Stomach (tissue), 8 donors: ENCODE measurements at regions not wholly inside any gene's neighbourhood (a gene's known extent, or its start where the extent isn't known, plus 50 kb on each side); places are given as distances from the start of the nearest gene placed in this dataset.

Source experiments
- DNase-seq, 2 donors: peaks; one replicate each; pipeline versions ENCODE4 v3.0.0 to v3.0.0-alpha.2; 2013 to 2019
- H3K27ac ChIP-seq, 5 donors: fragments of 200-600 bp in 4 of 5; sonication (generic) in 4 of 5; one replicate each; pipeline ENCODE4 v1.5.1; 2013 to 2019; ENCODE audit warnings: mild to moderate bottlenecking in 1 of 5, moderate library complexity in 1 of 5
- H3K27me3 ChIP-seq, 3 donors: fragments of 200-600 bp; sonication (generic); one replicate each; pipeline ENCODE4 v1.5.1; 2017 to 2019; ENCODE audit warnings: mixed run types in 1 of 3
- H3K36me3 ChIP-seq, 4 donors: fragments of 200-600 bp; sonication (generic); 1 replicate in 3 of 4; 2 replicates in 1 of 4; pipeline ENCODE4 v1.5.1; 2016 to 2019
- H3K4me1 ChIP-seq, 4 donors: fragments of 200-600 bp; sonication (generic); one replicate each; pipeline ENCODE4 v1.5.1; 2016 to 2019
- H3K4me3 ChIP-seq, 4 donors: fragments of 200-600 bp; sonication (generic) in 3 of 4; one replicate each; pipeline ENCODE4 v1.5.1; 2016 to 2019; ENCODE audit warnings: mild to moderate bottlenecking in 1 of 4
- H3K9me3 ChIP-seq, 4 donors: fragments of 200-600 bp; sonication (generic); one replicate each; pipeline ENCODE4 v1.5.1; 2016 to 2019
- EP300 ChIP-seq: sonication (generic); formaldehyde crosslinking; IDR thresholded peaks from one replicate; pipeline ENCODE4 v1.6.1; 2017; ENCODE audit warnings: antibody characterized with exemption
- POLR2A ChIP-seq, 4 donors: fragments of 450-650 bp; IDR thresholded peaks; one replicate each; pipeline ENCODE4 v1.6.1; 2016; ENCODE audit warnings: antibody characterized with exemption in 4 of 4, control low read depth in 2 of 4, mild to moderate bottlenecking in 1 of 4, moderate library complexity in 1 of 4
- POLR2AphosphoS5 ChIP-seq, 3 donors: sonication (generic); formaldehyde crosslinking; IDR thresholded peaks; one replicate each; pipeline ENCODE4 v1.6.1; 2016; ENCODE audit warnings: antibody characterized with exemption in 3 of 3
- WGBS, 5 donors: extraction: QIAGEN DNeasy Blood & Tissue Kit in 3 of 5; methylation state at CpG; one replicate each; pipeline versions ENCODE4 v1.1.5 to v1.1.7; 2013 to 2018; 5-methylcytosine and 5-hydroxymethylcytosine counted together
- intact Hi-C: fragments of 100-400 bp; cut with DNase I; formaldehyde crosslinking; loops from one replicate; pipeline ENCODE4 v1.15.1; 2023; ENCODE audit warnings: low total_unique reads
- TF ChIP-seq, protein P1 (sequence below), 7 experiments: fragments of 450-650 bp in 4 of 7; fragments of 200-600 bp in 3 of 7; sonication (generic) in 3 of 7; IDR thresholded peaks; one replicate each; pipeline ENCODE4 v1.5.1; 2016 to 2019; ENCODE audit warnings: antibody characterized with exemption in 7 of 7, control low read depth in 2 of 7, mild to moderate bottlenecking in 1 of 7
- donor health status: healthy with polysubstance abuse.
- donor health status: Bipolar disorder and iron deficiency.
- donor health status: healthy.

GRCh38 chr6:21895555-21895954, 302.0 kb downstream of the SOX4 start:
- peaks cover 0 to 12% (median 0%) of the 10 kb centered on the region in 4 donors for H3K4me1 ChIP-seq

GRCh38 chr6:21898107-21898796, 304.7 kb downstream of the SOX4 start:
- intact Hi-C loops = no loop called here
- peaks cover 0 to 12% (median 0%) of the 10 kb centered on the region in 4 donors for H3K4me1 ChIP-seq
- TF ChIP-seq, protein P1, sequence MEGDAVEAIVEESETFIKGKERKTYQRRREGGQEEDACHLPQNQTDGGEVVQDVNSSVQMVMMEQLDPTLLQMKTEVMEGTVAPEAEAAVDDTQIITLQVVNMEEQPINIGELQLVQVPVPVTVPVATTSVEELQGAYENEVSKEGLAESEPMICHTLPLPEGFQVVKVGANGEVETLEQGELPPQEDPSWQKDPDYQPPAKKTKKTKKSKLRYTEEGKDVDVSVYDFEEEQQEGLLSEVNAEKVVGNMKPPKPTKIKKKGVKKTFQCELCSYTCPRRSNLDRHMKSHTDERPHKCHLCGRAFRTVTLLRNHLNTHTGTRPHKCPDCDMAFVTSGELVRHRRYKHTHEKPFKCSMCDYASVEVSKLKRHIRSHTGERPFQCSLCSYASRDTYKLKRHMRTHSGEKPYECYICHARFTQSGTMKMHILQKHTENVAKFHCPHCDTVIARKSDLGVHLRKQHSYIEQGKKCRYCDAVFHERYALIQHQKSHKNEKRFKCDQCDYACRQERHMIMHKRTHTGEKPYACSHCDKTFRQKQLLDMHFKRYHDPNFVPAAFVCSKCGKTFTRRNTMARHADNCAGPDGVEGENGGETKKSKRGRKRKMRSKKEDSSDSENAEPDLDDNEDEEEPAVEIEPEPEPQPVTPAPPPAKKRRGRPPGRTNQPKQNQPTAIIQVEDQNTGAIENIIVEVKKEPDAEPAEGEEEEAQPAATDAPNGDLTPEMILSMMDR (IDR thresholded peaks at IDR 0.05) = no peak
- TF ChIP-seq POLR2A (IDR thresholded peaks at IDR 0.05) = no peak
- H3K4me3 ChIP-seq = no peak overlapping the region
- DNase-seq = no peak
- H3K9me3 ChIP-seq = no peaks in the 10 kb centered on the region
- WGBS, 5 donors = 75 to 88% (median 81%) methylated on average over 5 of the region's 5 CpGs
- H3K36me3 ChIP-seq = no peaks in the 10 kb centered on the region
- no peaks in the 10 kb centered on the region for H3K27me3 ChIP-seq
- H3K27ac ChIP-seq = no peak overlapping the region

More at GRCh38 chr6:21895555-21895954, 302.0 kb downstream of the SOX4 start:
- no peak overlapping the region for H3K4me3 ChIP-seq
- no peak overlapping the region for H3K27ac ChIP-seq
- H3K36me3 ChIP-seq = no peaks in the 10 kb centered on the region
- 77 to 91% (median 86%) methylated on average over 6 of the region's 6 CpGs for WGBS, 5 donors
- intact Hi-C loops = no loop called here
- TF ChIP-seq POLR2A (IDR thresholded peaks at IDR 0.05) = no peak
- TF ChIP-seq, protein P1 (IDR thresholded peaks at IDR 0.05) = no peak
- no peak for TF ChIP-seq EP300
- TF ChIP-seq POLR2AphosphoS5 (IDR thresholded peaks at IDR 0.05) = no peak
- no peaks in the 10 kb centered on the region for H3K9me3 ChIP-seq
- DNase-seq = no peak
- H3K27me3 ChIP-seq = no peaks in the 10 kb centered on the region

GRCh38 chr6:21899708-21900107, 306.2 kb downstream of the SOX4 start:
- TF ChIP-seq EP300 = no peak
- TF ChIP-seq POLR2A (IDR thresholded peaks at IDR 0.05) = no peak
- TF ChIP-seq POLR2AphosphoS5 (IDR thresholded peaks at IDR 0.05) = peak in 1 of 3 donors; percentile 19
- TF ChIP-seq, protein P1 (IDR thresholded peaks at IDR 0.05) = no peak
- no peak for DNase-seq
- Histone ChIP-seq H3K4me1 (peaks cover 0 to 12% (median 0%) of the 10 kb centered on the region in 4 donors), H3K9me3 (no peaks in the 10 kb centered on the region), H3K27me3 (no peaks in the 10 kb centered on the region), H3K36me3 (no peaks in the 10 kb centered on the region), H3K4me3 (no peak overlapping the region), H3K27ac (no peak overlapping the region)
- whole genome bisulfite sequencing, 5 donors = 33 to 50% (median 42%) methylated on average over 6 of the region's 6 CpGs
- intact Hi-C loops = no loop called here

GRCh38 chr6:21900730-21901129, 307.2 kb downstream of the SOX4 start:
- Histone ChIP-seq H3K27me3 (no peaks in the 10 kb centered on the region), H3K36me3 (no peaks in the 10 kb centered on the region), H3K27ac (no peak overlapping the region), H3K9me3 (no peaks in the 10 kb centered on the region), H3K4me3 (no peak overlapping the region), H3K4me1 (peaks cover 0 to 12% (median 0%) of the 10 kb centered on the region in 4 donors)
- TF ChIP-seq, protein P1 (IDR thresholded peaks at IDR 0.05) = no peak
- TF ChIP-seq POLR2A (IDR thresholded peaks at IDR 0.05) (no peak), EP300 (no peak), POLR2AphosphoS5 (IDR thresholded peaks at IDR 0.05) (no peak)
- DNase-seq = no peak
- WGBS, 5 donors = 56 to 66% (median 58%) methylated on average over 2 of the region's 2 CpGs
- intact Hi-C loops = no loop called here
